HG03565 (cell line): ENCODE measurements at regions not wholly inside any gene's neighbourhood (a gene's known extent, or its start where the extent isn't known, plus 50 kb on each side); places are given as distances from the start of the nearest gene placed in this dataset.

Experiments
- ATAC-seq: cut with Tn5 transposase; IDR thresholded peaks from one replicate; pipeline ENCODE4 v1.9.1; 2021; ENCODE audit warnings: mild to moderate bottlenecking, moderate library complexity; ENCODE audit not compliant: unreplicated experiment

GRCh38 chr4:24248674-24249630 is 335.4 kb downstream of the DHX15 start:
- no peak for ATAC-seq

- ATAC-seq, result no peak
These were observed 338.9 kb downstream of the DHX15 start for GRCh38 chr4:24245491-24245820.

- no peak for ATAC-seq
These were observed 339.5 kb downstream of the DHX15 start for GRCh38 chr4:24244663-24245490.

- no peak for ATAC-seq
These were observed 340.7 kb downstream of the DHX15 start for GRCh38 chr4:24243641-24244040.

GRCh38 chr4:24241511-24241910 is 342.8 kb downstream of the DHX15 start:
- no peak for ATAC-seq

- ATAC-seq, result no peak
These were observed 343.7 kb downstream of the DHX15 start for GRCh38 chr4:24240655-24241054.

GRCh38 chr4:24237709-24238108 is 346.6 kb downstream of the DHX15 start:
- ATAC-seq, result no peak

- no peak for ATAC-seq
These were observed 346.7 kb upstream of the PPARGC1A start for GRCh38 chr4:24236532-24236931.

- ATAC-seq, result no peak
These were observed 346.3 kb upstream of the PPARGC1A start for GRCh38 chr4:24236120-24236519.

GRCh38 chr4:24235618-24236017 is 345.8 kb upstream of the PPARGC1A start:
- ATAC-seq, result no peak

- ATAC-seq, result no peak
These were observed 344.5 kb upstream of the PPARGC1A start for GRCh38 chr4:24234288-24234848.

- no peak for ATAC-seq
These were observed 341.1 kb upstream of the PPARGC1A start for GRCh38 chr4:24230955-24231354.

GRCh38 chr4:24229978-24230377 is 340.1 kb upstream of the PPARGC1A start:
- no peak for ATAC-seq

GRCh38 chr4:24228692-24229091 is 338.8 kb upstream of the PPARGC1A start:
- ATAC-seq, result no peak

GRCh38 chr4:24226667-24227066 is 336.8 kb upstream of the PPARGC1A start:
- no peak for ATAC-seq

- no peak for ATAC-seq
These were observed 336.2 kb upstream of the PPARGC1A start for GRCh38 chr4:24226023-24226422.

- ATAC-seq, result no peak
These were observed 334.6 kb upstream of the PPARGC1A start for GRCh38 chr4:24224446-24224845.

GRCh38 chr4:24219209-24219608 is 329.4 kb upstream of the PPARGC1A start:
- no peak for ATAC-seq

GRCh38 chr4:24218566-24218965 is 328.7 kb upstream of the PPARGC1A start:
- ATAC-seq, result no peak

GRCh38 chr4:24214796-24215195 is 324.9 kb upstream of the PPARGC1A start:
- no peak for ATAC-seq

GRCh38 chr4:24213961-24214360 is 324.1 kb upstream of the PPARGC1A start:
- no peak for ATAC-seq

- no peak for ATAC-seq
These were observed 322.8 kb upstream of the PPARGC1A start for GRCh38 chr4:24212642-24213041.
